ENCODE measurements at regions not wholly inside any gene's neighbourhood (a gene's known extent, or its start where the extent isn't known, plus 50 kb on each side); places are given as distances from the start of the nearest gene placed in this dataset.

DNA sequence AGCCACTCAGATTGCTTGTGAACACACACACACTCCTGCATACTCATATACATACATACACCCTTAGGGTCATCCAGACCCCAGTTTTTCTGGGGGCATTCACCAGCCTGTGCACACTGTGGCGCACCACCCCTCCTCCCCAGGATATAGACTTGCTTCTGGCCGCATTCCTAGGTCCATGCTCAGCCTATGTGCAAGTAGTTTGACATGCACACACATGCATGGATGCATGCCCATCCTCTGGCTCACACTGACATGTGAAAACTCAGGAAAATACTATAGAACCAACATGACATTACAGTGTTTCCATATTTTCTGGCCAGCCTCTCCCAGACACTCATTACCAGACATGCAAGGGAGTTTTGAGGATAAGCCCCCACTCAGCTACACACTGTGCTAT is 79.3 kb upstream of the POLG start:
- no peaks in the 10 kb centered on the region for H3K9me3 Mint-ChIP-seq
- no peak for TF ChIP-seq CTCF (IDR thresholded peaks at IDR 0.05)
- H3K27ac Mint-ChIP-seq, result no peak overlapping the region
- H3K4me1 Mint-ChIP-seq (ENCODE audit: low read depth), result peaks cover 10% of the 10 kb centered on the region
- no peaks in the 10 kb centered on the region for H3K36me3 Mint-ChIP-seq (ENCODE audit: low read depth)
- no peak for DNase-seq
- H3K27me3 Mint-ChIP-seq (ENCODE audit: insufficient read depth), result peaks cover 73% of the 10 kb centered on the region
- H3K4me3 Mint-ChIP-seq, result no peak overlapping the region

GRCh38 chr15:89412905-89413411 is 78.3 kb upstream of the POLG start:
- Mint-ChIP-seq H3K4me3 (no peak overlapping the region), H3K9me3 (no peaks in the 10 kb centered on the region), H3K4me1 (ENCODE audit: low read depth) (peaks cover 14% of the 10 kb centered on the region), H3K36me3 (ENCODE audit: low read depth) (no peaks in the 10 kb centered on the region), H3K27ac (no peak overlapping the region), H3K27me3 (ENCODE audit: insufficient read depth) (peaks cover 81% of the 10 kb centered on the region)
- TF ChIP-seq CTCF (IDR thresholded peaks at IDR 0.05), result no peak
- DNase-seq, result no peak

DNA sequence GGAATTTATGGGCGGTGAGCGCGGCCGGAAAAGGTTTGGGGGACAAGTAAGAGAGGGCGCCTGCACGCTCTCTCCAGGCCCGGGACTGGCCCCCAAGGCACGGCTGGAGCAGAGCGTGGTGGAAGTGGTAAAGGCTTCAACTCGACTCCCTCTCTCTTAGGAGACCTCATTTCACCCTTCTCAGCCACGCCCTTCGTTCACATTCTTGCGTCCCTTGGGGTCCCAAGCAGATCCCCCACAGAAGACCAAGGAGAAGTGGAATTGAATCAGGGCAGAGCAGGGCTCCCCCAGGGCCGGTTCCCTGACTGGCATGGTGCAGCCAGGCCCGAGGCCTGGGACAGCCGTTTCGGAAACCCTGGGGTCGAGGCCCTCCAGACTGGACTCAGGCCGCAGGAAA is 75.4 kb upstream of the POLG start:
- Mint-ChIP-seq H3K27ac (no peak overlapping the region), H3K4me1 (ENCODE audit: low read depth) (peaks cover 26% of the 10 kb centered on the region), H3K36me3 (ENCODE audit: low read depth) (no peaks in the 10 kb centered on the region), H3K4me3 (no peak overlapping the region), H3K27me3 (ENCODE audit: insufficient read depth) (peaks cover 90% of the 10 kb centered on the region), H3K9me3 (no peaks in the 10 kb centered on the region)
- no peak for DNase-seq
- no peak for TF ChIP-seq CTCF (IDR thresholded peaks at IDR 0.05)

DNA sequence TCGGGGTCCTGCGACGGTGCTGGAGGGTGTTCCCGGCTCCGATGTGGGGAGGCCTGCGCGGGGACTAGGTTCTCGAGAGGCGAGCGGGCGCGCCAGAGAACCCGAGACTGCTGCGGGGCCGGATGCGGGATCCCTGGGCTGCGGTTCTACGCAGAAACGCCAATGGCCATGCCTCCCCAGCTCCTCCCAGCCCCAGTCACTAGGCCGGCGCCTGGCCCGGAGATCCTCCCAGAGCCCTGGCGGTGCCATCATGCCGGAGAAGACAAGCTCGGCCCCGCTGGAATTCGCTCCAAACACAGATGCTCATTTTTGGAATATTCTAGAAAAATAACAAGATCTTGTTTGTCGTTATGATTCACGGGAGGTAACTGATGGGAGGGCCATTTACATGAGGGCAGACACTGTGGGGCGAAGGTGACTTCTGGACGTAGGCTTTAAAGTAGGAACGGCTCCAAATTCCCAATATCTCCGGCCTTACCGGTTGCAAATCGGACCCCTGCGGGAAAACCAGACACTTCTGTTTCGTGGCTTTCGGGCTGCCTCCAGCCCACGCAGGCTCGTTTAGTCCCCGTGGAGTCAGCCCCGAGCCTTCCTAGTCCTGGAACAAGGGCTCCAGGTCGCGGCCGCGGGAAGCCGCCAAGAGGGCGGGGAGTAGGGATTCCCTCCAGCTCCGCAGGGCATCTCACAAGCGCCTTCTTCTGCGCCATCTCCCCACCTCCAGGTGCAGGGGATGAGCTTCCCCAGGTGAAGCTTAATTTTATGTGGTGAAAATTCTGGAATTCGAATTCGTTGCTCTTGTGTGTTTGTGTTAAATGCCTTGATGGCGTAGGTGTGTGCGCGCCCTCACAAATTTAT is 74.8 kb upstream of the POLG start:
- H3K4me1 Mint-ChIP-seq (ENCODE audit: low read depth), result peaks cover 26% of the 10 kb centered on the region
- no peaks in the 10 kb centered on the region for H3K36me3 Mint-ChIP-seq (ENCODE audit: low read depth)
- TF ChIP-seq CTCF (IDR thresholded peaks at IDR 0.05), result no peak
- H3K27ac Mint-ChIP-seq, result no peak overlapping the region
- DNase-seq, result no peak
- peak overlapping the region; percentile 84 for H3K4me3 Mint-ChIP-seq
- peaks cover 93% of the 10 kb centered on the region for H3K27me3 Mint-ChIP-seq (ENCODE audit: insufficient read depth)
- no peaks in the 10 kb centered on the region for H3K9me3 Mint-ChIP-seq

GRCh38 chr15:89408372-89409183 is 74.0 kb upstream of the POLG start:
- H3K27me3 Mint-ChIP-seq (ENCODE audit: insufficient read depth), result peaks cover 91% of the 10 kb centered on the region
- no peaks in the 10 kb centered on the region for H3K9me3 Mint-ChIP-seq
- H3K36me3 Mint-ChIP-seq (ENCODE audit: low read depth), result no peaks in the 10 kb centered on the region
- DNase-seq, result no peak
- peaks cover 26% of the 10 kb centered on the region for H3K4me1 Mint-ChIP-seq (ENCODE audit: low read depth)
- no peak overlapping the region for H3K27ac Mint-ChIP-seq
- peak overlapping the region; percentile 84 for H3K4me3 Mint-ChIP-seq
- TF ChIP-seq CTCF (IDR thresholded peaks at IDR 0.05), result no peak

Measured in HFFc6 (cell line).